NCI-H1436 (cell line): ENCODE measurements at regions not wholly inside any gene's neighbourhood (a gene's known extent, or its start where the extent isn't known, plus 50 kb on each side); places are given as distances from the start of the nearest gene placed in this dataset.
"Not testable (repeated sequence)": the region's sequence is repeated elsewhere in the genome, so short reads cannot be mapped to it uniquely, and the experiment has no call there.

Source experiments
- DNase-seq: peaks from one replicate; lab custom pipeline; 2025; lab: John Stamatoyannopoulos, UW

- DNase-seq: no peak
These were observed 1647.4 kb upstream of the C9orf72 start for GRCh38 chr9:29220596-29221251.

- no peak for DNase-seq
These were observed 1655.3 kb upstream of the C9orf72 start for GRCh38 chr9:29228558-29228957.

- no peak for DNase-seq
These were observed 1657.7 kb upstream of the C9orf72 start for GRCh38 chr9:29230931-29231330.

GRCh38 chr9:29233193-29233592 lies 1659.9 kb upstream of the C9orf72 start:
- no peak for DNase-seq

- no peak for DNase-seq
These were observed 1668.0 kb upstream of the C9orf72 start for GRCh38 chr9:29241320-29241719.

GRCh38 chr9:29245351-29245750 lies 1672.1 kb upstream of the C9orf72 start:
- DNase-seq: no peak

- DNase-seq: not testable (repeated sequence)
These were observed 1697.1 kb upstream of the C9orf72 start for GRCh38 chr9:29270400-29270799.

GRCh38 chr9:29282121-29282520 lies 1708.8 kb upstream of the C9orf72 start:
- DNase-seq: no peak

GRCh38 chr9:29285818-29286217 lies 1712.5 kb upstream of the C9orf72 start:
- DNase-seq: no peak

- DNase-seq: no peak
These were observed 1716.1 kb upstream of the C9orf72 start for GRCh38 chr9:29289365-29289764.

GRCh38 chr9:29290516-29290915 lies 1717.2 kb upstream of the C9orf72 start:
- no peak for DNase-seq

GRCh38 chr9:29297592-29297991 lies 1724.3 kb upstream of the C9orf72 start:
- DNase-seq: no peak

- DNase-seq: no peak
These were observed 1737.9 kb upstream of the C9orf72 start for GRCh38 chr9:29311221-29311620.

GRCh38 chr9:29312327-29312726 lies 1739.0 kb upstream of the C9orf72 start:
- DNase-seq: no peak

GRCh38 chr9:29319736-29320513 lies 1746.6 kb upstream of the C9orf72 start:
- DNase-seq: no peak

- no peak for DNase-seq
These were observed 1749.0 kb upstream of the C9orf72 start for GRCh38 chr9:29322240-29322639.

- DNase-seq: no peak
These were observed 1752.6 kb upstream of the C9orf72 start for GRCh38 chr9:29325894-29326293.

- no peak for DNase-seq
These were observed 1759.5 kb upstream of the C9orf72 start for GRCh38 chr9:29332789-29333188.

- no peak for DNase-seq
These were observed 1763.0 kb upstream of the C9orf72 start for GRCh38 chr9:29336281-29336680.

GRCh38 chr9:29339387-29339786 lies 1766.1 kb upstream of the C9orf72 start:
- DNase-seq: no peak

- DNase-seq: no peak
These were observed 1775.7 kb upstream of the C9orf72 start for GRCh38 chr9:29348999-29349398.

- no peak for DNase-seq
These were observed 1816.1 kb upstream of the C9orf72 start for GRCh38 chr9:29389421-29389820.

- DNase-seq: no peak
These were observed 1817.6 kb upstream of the C9orf72 start for GRCh38 chr9:29390859-29391258.

GRCh38 chr9:29393064-29393463 lies 1819.8 kb upstream of the C9orf72 start:
- no peak for DNase-seq
